ENCODE measurements at regions not wholly inside any gene's neighbourhood (a gene's known extent, or its start where the extent isn't known, plus 50 kb on each side); places are given as distances from the start of the nearest gene placed in this dataset.

GRCh38 chr11:81966340-81966739 is 767.3 kb downstream of the FAM181B start:
- no peak overlapping the region for H2BK12ac ChIP-seq (ENCODE audit: low read depth, low read length)
- no peak overlapping the region for H3K27ac ChIP-seq (ENCODE audit: low read depth, low read length)
- H4K5ac ChIP-seq (ENCODE audit: insufficient read length, low read depth, low read length) = no peak overlapping the region
- WGBS, 2 experiments (ENCODE audit: extremely low coverage in 1 of 2, insufficient coverage in 1 of 2, insufficient read length in 1 of 2, insufficient replicate concordance in 2 of 2, low coverage in 1 of 2, low lambda C conversion rate in 2 of 2, missing lambda C conversion rate in 1 of 2) = 91% methylated on average over 3 of the region's 3 CpGs; no CpG with 5 or more reads in 1 of the 2 experiments
- TF ChIP-seq, protein P1, sequence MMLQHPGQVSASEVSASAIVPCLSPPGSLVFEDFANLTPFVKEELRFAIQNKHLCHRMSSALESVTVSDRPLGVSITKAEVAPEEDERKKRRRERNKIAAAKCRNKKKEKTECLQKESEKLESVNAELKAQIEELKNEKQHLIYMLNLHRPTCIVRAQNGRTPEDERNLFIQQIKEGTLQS (IDR thresholded peaks at IDR 0.05; ENCODE audit: insufficient read depth, low read depth, low read length) = no peak
- TF ChIP-seq EGR1 (IDR thresholded peaks at IDR 0.05; ENCODE audit: borderline replicate concordance, low read depth, low read length) (no peak), EZH2 (IDR thresholded peaks at IDR 0.05; ENCODE audit: low read depth, low read length, severe bottlenecking) (no peak), KDM4A (IDR thresholded peaks at IDR 0.05; ENCODE audit: low read depth, low read length, severe bottlenecking) (no peak), HDAC6 (IDR thresholded peaks at IDR 0.05; ENCODE audit: low read depth, low read length) (no peak), SP4 (IDR thresholded peaks at IDR 0.05; ENCODE audit: low read length) (no peak)
- H3K9ac ChIP-seq (replicated peaks in 1 of 4; ENCODE audit: extremely low read depth in 1 of 4, low read depth in 3 of 4, low read length in 3 of 4) = no peak overlapping the region
- no peak overlapping the region for H3K4ac ChIP-seq (replicated peaks; ENCODE audit: insufficient read length, low read depth, low read length)
- H2BK5ac ChIP-seq (ENCODE audit: low read depth, low read length) = no peak overlapping the region
- H3K36me3 ChIP-seq (ENCODE audit: control insufficient read depth in 2 of 4, insufficient read depth in 4 of 4, low read length in 3 of 4) = no peaks in the 10 kb centered on the region
- H3K4me2 ChIP-seq (ENCODE audit: insufficient read depth in 1 of 2, low read depth in 2 of 2, low read length in 2 of 2) = no peak overlapping the region
- DNase-seq (ENCODE audit: low read depth in 1 of 2, low spot score in 2 of 2) (no peak), FAIRE-seq (no peak)
- no peaks in the 10 kb centered on the region for H3K79me1 ChIP-seq (ENCODE audit: low read depth, low read length)
- no peak overlapping the region for H2AFZ ChIP-seq (ENCODE audit: low read length)
- H3K27me3 ChIP-seq (replicated peaks in 1 of 4; ENCODE audit: control insufficient read depth in 3 of 4, extremely low read depth in 1 of 4, insufficient read depth in 3 of 4, low read length in 3 of 4) = no peaks in the 10 kb centered on the region
- no peak overlapping the region for H2AK5ac ChIP-seq (ENCODE audit: low read depth, low read length)
- ChIA-PET POLR2A (ENCODE audit: partially characterized antibody) (no interaction called here), CTCF (ENCODE audit: partially characterized antibody) (no interaction called here)
- no peaks in the 10 kb centered on the region for H3K23me2 ChIP-seq (ENCODE audit: low read depth, low read length)
- no peaks in the 10 kb centered on the region for H4K20me1 ChIP-seq (replicated peaks in 1 of 2; ENCODE audit: control insufficient read depth in 1 of 2, insufficient read depth in 2 of 2, low read length in 2 of 2)
- no peak overlapping the region for H3K23ac ChIP-seq (ENCODE audit: insufficient read length)
- H3K56ac ChIP-seq (replicated peaks; ENCODE audit: insufficient read length, low read depth, low read length) = no peak overlapping the region
- no peak overlapping the region for H2BK120ac ChIP-seq (replicated peaks; ENCODE audit: low read depth, low read length)
- no peak overlapping the region for H4K8ac ChIP-seq (ENCODE audit: extremely low read depth, insufficient read depth, low read length)
- no peaks in the 10 kb centered on the region for H3K4me1 ChIP-seq (replicated peaks in 1 of 4; ENCODE audit: control insufficient read depth in 3 of 4, insufficient read depth in 4 of 4, low read length in 3 of 4)
- no peak overlapping the region for H2BK15ac ChIP-seq (ENCODE audit: low read length)
- H2BK20ac ChIP-seq (ENCODE audit: low read length) = no peak overlapping the region
- no peaks in the 10 kb centered on the region for H3K79me2 ChIP-seq (ENCODE audit: control insufficient read depth in 1 of 2, insufficient read depth in 2 of 2, low read length in 2 of 2)
- H3K9me3 ChIP-seq (ENCODE audit: insufficient read depth in 2 of 2, low read depth in 1 of 2, low read length in 1 of 2) = no peaks in the 10 kb centered on the region
- no peak overlapping the region for H4K91ac ChIP-seq (replicated peaks; ENCODE audit: insufficient read length, low read length)
- H3K14ac ChIP-seq (ENCODE audit: insufficient read length) = no peak overlapping the region
- H3K4me3 ChIP-seq (ENCODE audit: extremely low read depth in 1 of 4, insufficient read depth in 2 of 4, low read depth in 3 of 4, low read length in 4 of 4) = no peak overlapping the region
- H3K18ac ChIP-seq (ENCODE audit: extremely low read depth, low read length) = no peak overlapping the region

Measured in H1 (cell line).